ENCODE measurements at regions not wholly inside any gene's neighbourhood (a gene's known extent, or its start where the extent isn't known, plus 50 kb on each side); places are given as distances from the start of the nearest gene placed in this dataset.

GRCh38 chr3:163556813-163557523, 1521.3 kb downstream of the SI start:
- ChIA-PET CTCF (interaction anchor here (0.6 kb wide), 1 partner anchor 1642 kb away, joined by 3 read pairs; no protein-coding TSS in a partner anchor), POLR2A (no interaction called here)
- no peaks in the 10 kb centered on the region for H4K20me1 ChIP-seq (ENCODE audit: insufficient read depth)
- TF ChIP-seq FOXJ3 (CRISPR knock-in tag; IDR thresholded peaks at IDR 0.05), result no peak
- TF ChIP-seq TEAD4 (IDR thresholded peaks at IDR 0.05; ENCODE audit: borderline replicate concordance, insufficient read depth), result no peak
- no peak for TF ChIP-seq MEF2A (IDR thresholded peaks at IDR 0.05; ENCODE audit: borderline replicate concordance, low read depth)
- TF ChIP-seq GABPA (IDR thresholded peaks at IDR 0.05; ENCODE audit: low read depth), result no peak
- H3K4me2 ChIP-seq, result no peak overlapping the region
- H3K36me3 ChIP-seq (replicated peaks in 1 of 2; ENCODE audit: control insufficient read depth in 1 of 2, insufficient read depth in 2 of 2, low read length in 1 of 2), result no peaks in the 10 kb centered on the region
- H3K9me2 ChIP-seq, result peaks cover 3% of the 10 kb centered on the region; the same call in 1 of the 2 replicates
- H3K27ac ChIP-seq (ENCODE audit: low read depth in 2 of 2, low read length in 1 of 2), result no peak overlapping the region
- 34% methylated on average over 4 of the region's 4 CpGs for WGBS (ENCODE audit: low lambda C conversion rate)
- H3K4me3 ChIP-seq (ENCODE audit: low read depth in 2 of 2, low read length in 1 of 2), result no peak overlapping the region
- no peak overlapping the region for H2AFZ ChIP-seq (ENCODE audit: low read depth)
- no peaks in the 10 kb centered on the region for H3F3A ChIP-seq (replicated peaks; ENCODE audit: insufficient read depth)
- H3K27me3 ChIP-seq (ENCODE audit: insufficient read depth), result no peaks in the 10 kb centered on the region
- no peak for DNase-seq
- H3K79me2 ChIP-seq (ENCODE audit: insufficient read depth), result no peaks in the 10 kb centered on the region
- H3K4me1 ChIP-seq (ENCODE audit: control insufficient read depth in 1 of 2, insufficient read depth in 2 of 2, low read depth in 1 of 2, low read length in 1 of 2), result no peaks in the 10 kb centered on the region
- H3K9me3 ChIP-seq, result no peaks in the 10 kb centered on the region
- no peak overlapping the region for H3K9ac ChIP-seq

GRCh38 chr3:163555918-163556317, 1522.4 kb downstream of the SI start:
- no peaks in the 10 kb centered on the region for H3K4me1 ChIP-seq (ENCODE audit: control insufficient read depth in 1 of 2, insufficient read depth in 2 of 2, low read depth in 1 of 2, low read length in 1 of 2)
- no peaks in the 10 kb centered on the region for H4K20me1 ChIP-seq (ENCODE audit: insufficient read depth)
- H3K27ac ChIP-seq (ENCODE audit: low read depth in 2 of 2, low read length in 1 of 2), result no peak overlapping the region
- H3K4me3 ChIP-seq (ENCODE audit: low read depth in 2 of 2, low read length in 1 of 2), result no peak overlapping the region
- 32% methylated on average over 1 of the region's 1 CpG for WGBS (ENCODE audit: low lambda C conversion rate)
- peaks cover 3% of the 10 kb centered on the region; the same call in 1 of the 2 replicates for H3K9me2 ChIP-seq
- H3K9me3 ChIP-seq, result no peaks in the 10 kb centered on the region
- DNase-seq, result no peak
- POLR2A ChIA-PET, result no interaction called here
- no peaks in the 10 kb centered on the region for H3K36me3 ChIP-seq (replicated peaks in 1 of 2; ENCODE audit: control insufficient read depth in 1 of 2, insufficient read depth in 2 of 2, low read length in 1 of 2)
- CTCF ChIA-PET, result interaction anchor here (0.6 kb wide), 1 partner anchor 1641 kb away, joined by 3 read pairs; no protein-coding TSS in a partner anchor
- no peaks in the 10 kb centered on the region for H3K79me2 ChIP-seq (ENCODE audit: insufficient read depth)
- no peak overlapping the region for H3K9ac ChIP-seq
- no peaks in the 10 kb centered on the region for H3F3A ChIP-seq (replicated peaks; ENCODE audit: insufficient read depth)
- no peak overlapping the region for H2AFZ ChIP-seq (ENCODE audit: low read depth)
- no peaks in the 10 kb centered on the region for H3K27me3 ChIP-seq (ENCODE audit: insufficient read depth)
- no peak overlapping the region for H3K4me2 ChIP-seq
- TF ChIP-seq MAX (IDR thresholded peaks at IDR 0.05; ENCODE audit: low read depth) (no peak), SMC3 (IDR thresholded peaks at IDR 0.05; ENCODE audit: low read depth, low read length) (no peak), RFX5 (IDR thresholded peaks at IDR 0.05; ENCODE audit: low read length) (no peak), ZBTB33 (IDR thresholded peaks at IDR 0.05; ENCODE audit: borderline replicate concordance, low read depth) (no peak), FOXJ3 (CRISPR knock-in tag; IDR thresholded peaks at IDR 0.05) (no peak), PBX3 (IDR thresholded peaks at IDR 0.05) (no peak), TAF1 (IDR thresholded peaks at IDR 0.05; ENCODE audit: borderline replicate concordance, low read depth, low read length) (no peak), USF1 (IDR thresholded peaks at IDR 0.05; ENCODE audit: borderline replicate concordance, low read depth) (no peak), RCOR1 (IDR thresholded peaks at IDR 0.05; ENCODE audit: low read length) (no peak), MEF2A (IDR thresholded peaks at IDR 0.05; ENCODE audit: borderline replicate concordance, low read depth) (no peak), FOXM1 (IDR thresholded peaks at IDR 0.05; ENCODE audit: low read depth) (no peak), TEAD4 (IDR thresholded peaks at IDR 0.05; ENCODE audit: borderline replicate concordance, insufficient read depth) (no peak), RXRA (IDR thresholded peaks at IDR 0.05; ENCODE audit: borderline replicate concordance, low read depth) (no peak), GABPA (IDR thresholded peaks at IDR 0.05; ENCODE audit: low read depth) (no peak), REST (IDR thresholded peaks at IDR 0.05; ENCODE audit: low read depth, low read length) (no peak), FOSL2 (IDR thresholded peaks at IDR 0.05; ENCODE audit: borderline replicate concordance, low read depth) (no peak), USF2 (IDR thresholded peaks at IDR 0.05; ENCODE audit: borderline replicate concordance, low read depth, low read length) (no peak)

Data from SK-N-SH (cell line).